Liver (tissue), 8 donors: ENCODE measurements at regions not wholly inside any gene's neighbourhood (a gene's known extent, or its start where the extent isn't known, plus 50 kb on each side); places are given as distances from the start of the nearest gene placed in this dataset.

Experiments
- DNase-seq: peaks from one replicate; pipeline ENCODE4 v3.0.0-alpha.2; 2017; ENCODE audit warnings: low spot score
- H3K27ac ChIP-seq, 2 donors: one replicate each; pipeline ENCODE4 v1.7.0; 2013; ENCODE audit warnings: inconsistent platforms in 2 of 2, low read length in 2 of 2, control low read depth in 1 of 2, low read depth in 1 of 2, mild to moderate bottlenecking in 1 of 2
- H3K27me3 ChIP-seq, 4 donors: one replicate each; pipeline versions ENCODE4 v1.6.1 to v1.7.0; 2013; ENCODE audit warnings: low read length in 3 of 4, inconsistent platforms in 1 of 4, mild to moderate bottlenecking in 1 of 4, moderate library complexity in 1 of 4; ENCODE audit not compliant: control insufficient read depth in 4 of 4, insufficient read depth in 4 of 4
- H3K36me3 ChIP-seq, 4 donors: one replicate each; pipeline versions ENCODE4 v1.6.1 to v1.7.0; 2013; ENCODE audit warnings: low read length in 3 of 4, mild to moderate bottlenecking in 3 of 4, low read depth in 1 of 4, moderate library complexity in 1 of 4; ENCODE audit not compliant: control insufficient read depth in 4 of 4, insufficient read depth in 3 of 4
- H3K4me1 ChIP-seq, 4 donors: one replicate each; pipeline versions ENCODE4 v1.6.1 to v1.7.0; 2013; ENCODE audit warnings: low read length in 3 of 4, mild to moderate bottlenecking in 3 of 4, moderate library complexity in 1 of 4; ENCODE audit not compliant: control insufficient read depth in 4 of 4, insufficient read depth in 4 of 4
- H3K4me3 ChIP-seq, 3 donors: one replicate each; pipeline versions ENCODE4 v1.6.1 to v1.7.0; 2013; ENCODE audit warnings: low read length in 3 of 3, control low read depth in 1 of 3, low read depth in 1 of 3, mild to moderate bottlenecking in 1 of 3
- H3K9ac ChIP-seq, 2 donors: one replicate each; pipeline ENCODE4 v1.7.0; 2013; ENCODE audit warnings: low read length in 2 of 2, mild to moderate bottlenecking in 2 of 2, moderate library complexity in 2 of 2, control low read depth in 1 of 2, low read depth in 1 of 2
- H3K9me3 ChIP-seq, 4 donors: one replicate each; pipeline versions ENCODE4 v1.6.1 to v1.7.0; 2013; ENCODE audit warnings: low read length in 3 of 4; ENCODE audit not compliant: control insufficient read depth in 4 of 4
- CTCF ChIP-seq: fragments of 150-350 bp; IDR thresholded peaks from 2 replicates; pipeline ENCODE4 v1.5.1; 2017; ENCODE audit warnings: improper control_type of control experiment, low read depth, low read length; ENCODE audit not compliant: missing input control
- EGR1 ChIP-seq, 2 donors: IDR thresholded peaks; 2 replicates each; pipeline ENCODE4 v1.6.1; 2016 to 2018; ENCODE audit warnings: antibody characterized with exemption in 2 of 2, low read depth in 2 of 2
- FOXA1 ChIP-seq: IDR thresholded peaks from 2 replicates; pipeline ENCODE4 v1.6.1; 2016; ENCODE audit warnings: antibody characterized with exemption
- GABPA ChIP-seq, 2 donors: IDR thresholded peaks in 1 of 2; conservative IDR thresholded peaks in 1 of 2; 2 replicates each; pipeline ENCODE4 v1.6.1; 2016; ENCODE audit warnings: antibody characterized with exemption in 2 of 2, mild to moderate bottlenecking in 1 of 2, moderate library complexity in 1 of 2
- HNF4A ChIP-seq, 2 donors: conservative IDR thresholded peaks; 2 replicates each; pipeline ENCODE4 v1.6.1; 2016; ENCODE audit warnings: antibody characterized with exemption in 2 of 2, mild to moderate bottlenecking in 2 of 2
- HNF4G ChIP-seq: IDR thresholded peaks from 2 replicates; pipeline ENCODE4 v1.6.1; 2016; ENCODE audit warnings: antibody characterized with exemption
- NR2F2 ChIP-seq: IDR thresholded peaks from 2 replicates; pipeline ENCODE4 v1.6.1; 2016; ENCODE audit warnings: antibody characterized with exemption
- RAD21 ChIP-seq, 2 donors: IDR thresholded peaks; 2 replicates each; pipeline ENCODE4 v1.6.1; 2016; ENCODE audit warnings: antibody characterized with exemption in 2 of 2, mild to moderate bottlenecking in 2 of 2
- REST ChIP-seq: IDR thresholded peaks from 2 replicates; pipeline ENCODE4 v1.6.1; 2016; ENCODE audit warnings: antibody characterized with exemption, mild to moderate bottlenecking
- RXRA ChIP-seq, 2 donors: IDR thresholded peaks; 2 replicates each; pipeline ENCODE4 v1.6.1; 2017 to 2018; ENCODE audit warnings: antibody characterized with exemption in 2 of 2, mild to moderate bottlenecking in 1 of 2
- TAF1 ChIP-seq: conservative IDR thresholded peaks from 2 replicates; pipeline ENCODE4 v1.6.1; 2016; ENCODE audit warnings: antibody characterized with exemption, mild to moderate bottlenecking
- YY1 ChIP-seq: IDR thresholded peaks from 2 replicates; pipeline ENCODE4 v1.6.1; 2016; ENCODE audit warnings: antibody characterized with exemption, mild to moderate bottlenecking
- ZBTB33 ChIP-seq: IDR thresholded peaks from 2 replicates; pipeline ENCODE4 v1.6.1; 2016; ENCODE audit warnings: antibody characterized with exemption
- WGBS: extraction: QIAGEN DNeasy Blood & Tissue Kit; methylation state at CpG from one replicate; pipeline ENCODE4 v1.1.7; 2013; 5-methylcytosine and 5-hydroxymethylcytosine counted together
- donor health status: healthy.
- donor health status: healthy.
- donor health status: healthy.
- donor health status: healthy.
- donor health status: healthy.

GRCh38 chr4:167379076-167379835 lies 145.0 kb upstream of the SPOCK3 start (continued):
- TF ChIP-seq CTCF (no peak), RXRA (IDR thresholded peaks at IDR 0.05) (no peak), HNF4A (conservative IDR thresholded peaks at IDR 0.05) (no peak)

- no peak overlapping the region for H3K9ac ChIP-seq
- H3K27me3 ChIP-seq: peaks cover 0 to 3% (median 0%) of the 10 kb centered on the region in 4 donors
- DNase-seq: no peak
- TF ChIP-seq RAD21 (IDR thresholded peaks at IDR 0.05) (no peak), ZBTB33 (no peak), EGR1 (IDR thresholded peaks at IDR 0.05; ENCODE audit: low read depth in 2 of 2) (no peak), HNF4G (no peak), HNF4A (conservative IDR thresholded peaks at IDR 0.05) (no peak), RXRA (IDR thresholded peaks at IDR 0.05) (no peak), NR2F2 (no peak), GABPA (IDR thresholded peaks at IDR 0.05 in 1 of 2, conservative IDR thresholded peaks at IDR 0.05 in 1 of 2) (no peak), YY1 (no peak), CTCF (no peak), TAF1 (no peak), REST (no peak), FOXA1 (no peak)
- no peaks in the 10 kb centered on the region for H3K36me3 ChIP-seq
- H3K27ac ChIP-seq: no peak overlapping the region
- no peaks in the 10 kb centered on the region for H3K4me1 ChIP-seq
- H3K9me3 ChIP-seq: no peaks in the 10 kb centered on the region
- 59% methylated on average over 4 of the region's 4 CpGs for WGBS
- no peak overlapping the region for H3K4me3 ChIP-seq
Observed at GRCh38 chr4:167380964-167381363, 146.7 kb upstream of the SPOCK3 start.
